OCI-M1 (cell line): ENCODE measurements at regions not wholly inside any gene's neighbourhood (a gene's known extent, or its start where the extent isn't known, plus 50 kb on each side); places are given as distances from the start of the nearest gene placed in this dataset.
"Not testable (repeated sequence)": the region's sequence is repeated elsewhere in the genome, so short reads cannot be mapped to it uniquely, and the experiment has no call there.

Experiments
- DNase-seq: peaks from one replicate; lab custom pipeline; 2025; lab: John Stamatoyannopoulos, UW

DNA sequence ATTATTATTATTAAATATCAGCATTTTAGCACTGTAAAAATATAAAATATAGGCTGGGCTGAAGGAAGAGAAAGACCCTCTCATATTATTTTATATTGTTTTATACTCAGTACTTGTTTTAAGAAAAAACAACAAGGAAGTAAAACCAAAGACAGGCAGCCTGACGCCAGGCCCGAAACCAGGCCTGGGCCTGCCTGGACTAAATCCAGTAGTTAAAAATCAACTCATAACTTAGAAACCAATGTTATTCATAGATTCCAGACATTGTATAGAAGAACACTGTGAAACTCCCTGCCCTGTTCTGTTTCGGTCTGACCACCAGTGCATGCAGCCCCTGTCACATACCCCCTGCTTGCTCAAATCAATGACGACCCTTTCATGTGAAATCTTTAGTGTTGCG lies 420.1 kb upstream of the PABPC4L start:
- DNase-seq: not testable (repeated sequence)

DNA sequence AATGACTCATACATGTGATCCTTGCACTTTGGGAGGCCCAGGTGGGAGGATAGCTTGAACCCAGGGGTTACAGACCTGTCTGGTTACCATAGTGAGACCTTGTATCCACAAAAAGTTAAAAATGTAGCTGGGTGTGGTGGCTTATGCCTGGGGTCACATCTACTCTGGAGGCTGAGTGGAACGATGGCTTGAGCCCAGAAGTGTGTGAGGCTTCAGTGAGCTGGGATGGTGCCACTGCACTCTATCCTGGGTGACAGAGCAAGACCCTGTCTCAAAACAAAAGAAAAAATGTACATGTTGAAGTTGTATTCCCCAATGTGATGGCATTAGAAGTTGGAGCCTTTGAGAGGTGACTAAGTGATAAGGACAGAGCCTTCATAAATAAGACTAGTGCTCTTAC lies 409.4 kb upstream of the PABPC4L start:
- no peak for DNase-seq

DNA sequence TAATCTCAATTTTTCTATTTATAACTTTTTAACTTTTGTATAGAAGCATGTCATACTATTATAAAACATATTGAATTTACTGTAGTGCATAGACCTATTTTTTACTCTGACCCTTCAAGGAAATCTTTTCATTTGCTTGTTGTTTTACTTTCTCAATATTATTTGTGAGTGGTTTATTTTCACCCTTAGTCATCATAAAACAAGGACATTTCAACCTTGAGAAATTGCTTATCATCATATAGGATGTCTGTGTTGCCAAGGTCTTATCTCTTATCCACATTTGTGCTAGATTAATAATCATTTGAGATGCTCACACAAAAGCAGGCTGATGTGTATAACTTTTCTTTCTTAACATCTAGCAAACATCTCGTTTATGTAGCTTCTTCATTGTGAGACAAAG lies 408.6 kb upstream of the PABPC4L start:
- no peak for DNase-seq

DNA sequence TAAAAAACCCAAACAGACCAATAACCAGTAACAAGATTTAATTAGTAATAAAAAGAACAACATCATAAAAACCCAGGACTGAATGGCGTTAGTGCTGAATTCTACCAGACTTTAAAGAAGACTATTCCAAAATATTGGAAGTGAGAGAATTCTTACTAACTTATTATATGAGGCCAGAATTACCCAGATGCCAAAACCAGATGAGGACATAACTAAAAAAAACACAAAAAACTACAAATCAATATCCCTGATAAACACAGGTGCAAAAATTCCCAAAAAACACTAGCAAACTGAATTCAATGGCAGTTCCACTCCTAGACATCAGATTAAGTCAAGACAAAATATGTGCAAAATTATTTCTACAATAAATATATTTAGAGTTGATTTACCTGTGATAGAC lies 400.1 kb upstream of the PABPC4L start:
- no peak for DNase-seq

DNA sequence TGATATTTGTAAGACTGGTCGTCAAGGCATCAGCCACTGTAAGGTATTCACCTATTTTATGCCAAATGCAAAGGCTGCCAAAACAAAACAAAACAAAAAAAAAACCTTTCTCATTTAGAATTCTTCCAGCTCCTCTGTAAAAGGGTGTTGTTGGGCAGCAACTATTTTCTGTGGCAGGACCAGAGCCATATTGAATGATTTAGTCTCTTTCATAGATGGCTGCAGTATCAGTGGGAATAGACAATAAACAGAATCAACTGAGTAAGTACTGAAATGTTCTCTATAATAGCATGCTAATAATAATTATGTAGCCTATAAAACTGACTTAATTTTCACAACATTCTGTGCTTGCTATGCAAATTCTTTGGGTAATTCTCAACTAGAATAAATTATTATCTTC lies 389.7 kb upstream of the PABPC4L start:
- no peak for DNase-seq

DNA sequence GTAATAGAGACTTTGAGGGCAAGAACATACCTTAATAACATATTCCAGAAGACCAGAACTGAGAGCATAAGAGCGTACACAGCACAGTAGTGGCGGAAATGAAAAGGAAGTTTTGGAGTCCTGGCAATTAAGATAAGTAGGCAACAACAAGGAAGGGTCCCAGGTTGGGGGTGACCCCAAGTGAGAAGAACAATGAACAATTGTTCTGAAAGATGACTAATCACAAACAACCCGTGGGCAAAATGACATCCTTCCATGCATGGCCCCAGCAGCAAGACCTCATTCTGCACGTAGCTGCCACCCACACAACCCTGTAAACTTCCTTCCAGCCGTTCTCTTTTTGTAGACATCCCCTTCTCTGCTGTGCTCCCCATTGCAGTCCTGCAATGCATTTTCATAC lies 384.4 kb upstream of the PABPC4L start:
- no peak for DNase-seq

DNA sequence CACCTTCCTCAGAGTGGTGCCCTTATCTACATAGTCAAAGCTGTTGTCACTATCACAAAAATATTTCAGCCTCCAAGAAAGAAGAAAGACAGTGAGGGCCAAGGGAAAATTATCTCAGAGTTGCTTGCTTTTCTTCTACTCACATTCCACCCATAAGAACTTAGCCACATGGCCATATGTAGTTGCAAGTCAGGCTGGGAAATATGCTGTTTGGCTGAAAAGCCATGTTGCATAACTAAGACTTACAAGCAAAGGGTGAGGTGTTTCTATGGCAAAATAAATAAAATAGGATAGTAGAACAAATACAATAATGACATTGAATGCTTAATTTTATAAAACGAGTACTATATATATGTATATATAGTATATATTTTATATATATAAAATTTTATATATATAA lies 365.9 kb upstream of the PABPC4L start:
- DNase-seq: peak; percentile 26

DNA sequence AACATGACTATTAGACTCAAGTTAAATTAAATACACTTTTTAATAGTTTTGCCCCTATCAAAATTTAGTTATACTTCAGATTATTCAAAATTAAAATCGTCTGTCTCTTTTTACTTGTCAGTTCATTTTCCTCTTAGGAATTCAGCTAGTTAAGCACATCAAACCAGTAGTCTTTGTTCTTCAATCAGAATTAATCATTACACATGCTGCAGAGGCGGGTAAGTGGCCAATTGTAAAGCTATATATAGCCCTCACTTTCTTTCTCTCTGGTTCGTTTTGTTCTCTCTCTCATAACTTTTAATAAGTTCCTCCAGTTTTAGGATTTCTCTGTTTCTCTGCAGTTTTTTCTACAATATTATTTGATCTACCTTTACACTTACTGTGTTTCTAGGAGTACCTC lies 359.1 kb upstream of the PABPC4L start:
- no peak for DNase-seq

DNA sequence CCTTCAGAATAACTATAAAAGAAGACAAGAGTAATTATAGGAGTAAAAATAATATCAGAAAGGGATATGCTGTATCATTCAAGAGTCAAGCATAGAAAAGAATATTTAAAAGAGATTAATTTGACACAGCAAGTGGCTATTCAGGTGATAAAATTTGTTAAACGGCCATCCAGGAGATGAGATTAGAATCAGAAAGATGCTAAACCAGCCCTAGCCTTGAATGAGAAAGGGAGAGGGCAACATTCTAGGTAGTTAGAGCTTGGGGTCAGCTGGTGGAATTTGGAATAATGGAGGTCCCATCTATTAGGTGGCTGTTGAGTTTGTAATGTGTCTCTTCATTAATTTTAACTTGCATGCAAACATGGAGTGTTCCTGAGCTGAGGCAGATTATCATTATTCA lies 350.5 kb upstream of the PABPC4L start:
- DNase-seq: no peak

DNA sequence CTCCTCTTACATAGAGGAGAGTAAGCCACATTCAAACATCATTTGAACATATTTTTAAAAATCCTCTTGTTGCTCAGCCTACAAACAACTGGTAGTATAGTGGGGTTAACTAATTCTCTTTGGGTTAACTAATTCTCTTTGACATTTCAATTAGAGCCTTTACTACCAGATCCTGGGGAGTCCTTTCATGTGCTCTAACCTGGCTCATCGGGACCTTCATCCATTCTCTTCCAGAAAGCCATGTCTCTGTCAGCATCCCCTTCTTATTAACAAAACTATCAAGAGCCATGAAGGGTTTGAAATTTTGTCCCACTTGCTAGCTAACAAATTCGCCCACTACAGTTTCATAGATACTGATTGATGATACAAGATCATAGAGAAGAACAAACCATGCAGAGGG lies 349.8 kb upstream of the PABPC4L start:
- DNase-seq: no peak

DNA sequence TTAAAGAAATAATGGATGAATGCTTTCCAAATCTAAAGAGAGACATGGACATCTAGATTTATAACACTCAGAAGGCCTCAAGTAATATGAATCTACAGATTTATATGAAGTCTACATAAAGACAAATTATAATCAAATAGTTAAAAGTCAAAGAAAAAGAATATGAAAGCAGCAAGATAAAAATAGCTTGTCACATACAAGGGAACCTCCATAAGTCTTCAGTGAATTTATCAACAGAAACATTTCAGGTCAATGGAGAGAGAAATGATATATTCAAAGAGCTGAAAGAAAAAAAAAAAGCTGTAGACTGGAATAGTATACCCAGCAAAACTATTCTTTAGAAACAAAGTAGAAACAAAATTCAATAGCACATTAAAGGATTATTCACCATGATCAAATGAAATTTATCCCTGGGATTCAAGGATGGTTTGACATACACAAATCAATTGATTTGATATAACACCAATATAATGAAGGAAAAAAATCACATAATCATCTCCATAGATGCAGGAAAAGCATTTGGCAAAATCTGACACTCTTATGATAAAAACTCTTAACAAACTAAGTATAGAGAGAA lies 346.6 kb upstream of the PABPC4L start:
- no peak for DNase-seq

DNA sequence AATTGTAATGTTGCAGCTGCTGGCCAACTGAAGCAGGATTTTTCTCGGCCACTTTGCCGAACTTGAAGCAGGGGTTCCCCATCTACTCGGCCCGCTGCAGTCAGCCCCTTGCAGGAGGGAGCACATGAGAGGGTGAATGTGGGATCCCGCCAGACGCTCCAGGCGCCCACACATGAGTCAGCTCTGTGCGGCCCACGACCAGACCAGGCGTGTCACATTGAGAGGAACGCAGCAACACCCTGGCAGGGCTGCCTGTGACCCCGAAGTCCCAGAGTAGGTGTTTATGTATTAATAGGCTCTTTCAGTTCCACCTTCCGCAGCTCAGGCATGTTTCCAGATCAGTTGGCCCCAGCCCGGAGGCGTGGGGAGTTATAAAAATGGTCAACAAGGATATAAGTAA lies 344.7 kb upstream of the PABPC4L start:
- no peak for DNase-seq

DNA sequence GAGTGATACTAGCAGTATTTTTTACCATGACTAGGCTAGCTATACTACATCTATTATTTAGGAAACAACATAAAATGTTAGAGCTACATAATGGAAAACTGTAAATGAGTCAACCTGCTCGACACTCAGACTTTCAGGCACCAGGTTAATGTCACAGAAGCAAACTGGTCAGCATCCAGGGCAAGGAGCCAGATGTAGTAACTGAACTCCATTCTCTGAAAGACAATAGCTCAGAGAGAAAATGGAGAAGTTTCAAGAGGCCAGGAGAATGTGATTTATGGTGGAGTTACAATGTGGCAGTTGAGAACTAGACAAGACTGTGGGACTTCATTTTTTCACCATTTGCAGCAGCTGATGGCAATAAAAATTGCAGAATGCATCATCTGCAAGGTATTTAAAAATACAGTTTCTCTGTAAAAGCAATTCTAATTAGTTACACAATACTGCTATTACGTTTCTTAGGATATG lies 342.7 kb upstream of the PABPC4L start:
- DNase-seq: peak; percentile 49

DNA sequence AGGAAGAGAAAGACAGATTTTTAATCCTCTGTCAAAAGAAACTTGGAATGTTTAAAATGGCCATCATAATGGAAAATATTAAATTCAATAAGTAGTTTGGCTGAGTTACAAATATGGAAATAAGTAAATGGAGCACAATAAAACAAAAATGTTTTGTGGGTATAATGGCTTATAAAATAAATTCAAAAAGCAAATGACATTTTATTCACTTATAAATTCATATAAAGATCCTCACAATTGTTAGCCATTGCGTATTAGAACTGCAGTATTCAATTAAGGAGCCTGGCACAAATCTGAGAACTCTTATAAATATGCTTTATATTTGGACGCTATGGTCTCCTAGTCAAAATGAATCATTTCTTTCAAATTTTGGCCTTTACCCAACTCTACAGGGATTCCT lies 339.0 kb upstream of the PABPC4L start:
- no peak for DNase-seq

DNA sequence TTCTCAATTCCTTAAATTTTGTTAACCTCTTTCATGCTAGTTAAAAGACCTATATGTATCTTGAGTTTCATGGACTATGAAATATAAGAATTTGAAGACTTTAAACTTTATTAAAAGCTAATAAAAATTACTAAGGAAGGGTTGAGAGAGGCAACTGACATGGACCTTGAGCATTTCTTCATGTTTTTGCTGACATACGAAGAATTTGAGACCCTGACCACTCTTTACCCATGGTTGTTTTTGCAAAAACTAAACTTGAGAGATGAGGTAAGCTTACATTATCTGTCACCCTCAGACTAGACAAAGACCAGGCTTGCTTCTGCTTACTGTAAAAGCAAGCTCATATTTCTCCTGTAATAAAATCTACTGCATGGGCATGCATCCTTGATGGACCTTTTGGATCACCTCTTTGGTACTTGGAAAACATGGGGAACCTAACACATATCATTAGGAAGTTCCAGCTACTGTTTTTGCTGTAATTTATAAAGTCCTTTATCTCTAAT lies 338.2 kb upstream of the PABPC4L start:
- DNase-seq: no peak

DNA sequence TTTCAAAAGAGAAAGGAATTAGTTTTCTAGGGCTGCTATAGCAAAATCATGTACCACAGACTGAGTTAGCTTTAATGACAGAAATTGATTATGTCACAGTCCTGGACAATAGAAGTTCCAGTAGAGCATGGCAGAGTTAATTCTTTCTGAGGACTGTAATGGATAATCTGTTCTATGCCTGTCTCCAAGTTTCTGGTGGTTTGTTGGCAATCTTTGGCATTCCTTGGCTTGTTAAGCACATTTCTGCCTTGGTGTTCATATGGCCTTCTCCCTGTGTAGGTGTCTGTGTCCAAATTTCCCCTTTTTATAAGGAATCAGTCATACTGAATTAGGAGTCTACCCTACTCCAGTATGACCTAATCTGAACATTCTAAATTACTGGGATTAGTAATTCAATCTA lies 336.1 kb upstream of the PABPC4L start:
- no peak for DNase-seq

DNA sequence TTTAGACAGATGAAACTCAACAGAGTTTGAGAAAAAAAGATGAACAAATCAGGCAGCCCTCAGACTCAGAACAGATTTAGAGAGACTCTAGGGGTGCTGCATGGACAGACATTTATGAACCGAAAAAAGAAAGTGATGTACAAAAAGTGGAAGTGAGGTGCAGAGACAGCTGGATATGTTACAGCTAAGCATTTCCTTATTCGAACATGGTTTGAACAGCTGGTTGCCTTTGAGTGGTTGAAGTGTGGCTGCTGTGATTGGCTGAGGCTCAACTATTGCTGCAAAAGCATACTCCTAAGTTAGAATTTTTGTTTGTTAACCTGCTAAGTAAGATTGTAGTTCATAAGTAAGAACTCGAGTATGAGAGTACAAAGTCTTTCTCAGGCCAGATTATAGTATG lies 331.5 kb upstream of the PABPC4L start:
- peak; percentile 16 for DNase-seq

DNA sequence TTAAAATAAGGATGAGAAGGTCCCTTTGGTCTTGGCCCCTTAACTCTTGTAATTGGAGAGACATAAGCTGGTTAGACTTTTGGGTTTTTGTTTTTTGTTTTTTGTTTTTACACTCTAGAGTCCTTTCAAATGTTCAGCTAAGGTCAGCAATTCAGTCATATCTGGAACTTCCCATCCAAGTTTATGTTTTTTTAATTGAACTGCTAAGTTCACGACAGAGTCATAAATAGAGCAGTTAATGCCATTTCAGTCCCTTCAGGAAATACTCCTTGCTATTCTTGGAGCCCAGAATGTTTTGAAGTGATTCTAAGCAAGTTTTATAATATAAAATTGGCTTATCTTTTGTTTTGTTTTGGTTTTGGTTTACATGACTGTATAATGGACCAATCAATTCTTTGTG lies 329.4 kb upstream of the PABPC4L start:
- no peak for DNase-seq

DNA sequence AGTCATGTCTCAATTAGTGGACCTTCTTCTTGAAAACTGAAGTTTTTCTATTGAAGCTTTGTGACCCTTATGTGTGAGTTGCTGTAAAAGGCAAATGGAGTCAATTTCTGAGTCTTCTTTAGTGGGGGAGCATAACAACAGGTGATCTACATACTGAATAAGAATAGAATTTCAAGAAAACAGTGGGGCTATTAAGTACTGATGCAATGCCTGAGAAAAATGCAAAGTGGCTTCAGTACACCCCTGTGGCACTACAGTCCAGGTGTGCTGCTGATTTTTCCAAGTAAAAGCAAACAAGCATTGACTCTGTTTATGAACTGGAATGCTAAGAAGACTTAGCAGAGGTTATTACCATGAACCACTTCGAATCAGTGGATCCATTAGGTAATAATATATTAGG lies 328.0 kb upstream of the PABPC4L start:
- DNase-seq: no peak

DNA sequence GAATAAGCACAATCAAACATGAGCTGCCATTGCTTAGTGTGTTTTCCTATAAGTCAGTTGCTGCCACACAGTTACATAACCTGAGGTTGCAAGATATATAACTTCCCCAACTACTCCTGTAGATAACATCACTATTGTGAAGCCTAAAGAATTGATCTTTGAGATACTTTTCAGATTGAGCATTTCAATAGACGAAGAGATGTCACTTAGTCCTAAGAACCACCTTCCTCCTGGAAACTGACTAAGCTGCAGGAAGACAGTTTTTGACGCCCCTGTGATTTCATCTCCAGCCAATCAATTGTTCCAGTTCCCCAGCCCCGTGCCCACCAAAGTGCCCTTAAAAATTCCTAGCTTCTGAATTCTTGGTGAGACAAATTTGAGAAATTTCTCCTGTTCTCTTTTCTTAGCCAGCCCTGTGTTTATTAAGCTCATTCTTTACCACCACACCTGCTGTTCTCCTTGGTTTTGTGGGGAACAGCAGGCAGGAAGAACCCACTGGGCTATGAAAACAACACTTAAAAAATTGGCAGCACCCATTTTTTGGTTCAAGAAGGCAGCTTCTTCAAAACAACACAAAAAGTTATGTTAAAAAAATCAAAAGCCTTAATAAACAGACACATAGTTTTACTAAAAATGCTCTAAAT lies 317.1 kb upstream of the PABPC4L start:
- DNase-seq: no peak

DNA sequence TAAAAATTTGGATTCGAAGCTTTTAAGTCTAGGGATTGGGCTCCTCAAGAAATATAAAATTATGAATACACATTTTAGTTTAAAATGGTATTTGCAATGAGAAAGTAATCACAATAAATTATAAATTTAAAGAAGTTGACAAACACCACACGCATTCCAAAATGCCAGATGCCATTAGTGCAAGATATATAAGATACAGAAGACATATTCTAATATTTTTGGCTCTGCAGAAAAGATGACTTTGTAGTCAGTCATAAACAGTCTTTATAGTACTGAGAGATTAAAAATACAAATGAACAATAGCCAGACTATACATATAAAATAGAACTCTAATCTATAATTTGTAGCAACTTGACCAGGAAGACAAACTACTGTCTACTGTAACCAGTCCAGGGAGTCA lies 309.0 kb upstream of the PABPC4L start:
- no peak for DNase-seq

DNA sequence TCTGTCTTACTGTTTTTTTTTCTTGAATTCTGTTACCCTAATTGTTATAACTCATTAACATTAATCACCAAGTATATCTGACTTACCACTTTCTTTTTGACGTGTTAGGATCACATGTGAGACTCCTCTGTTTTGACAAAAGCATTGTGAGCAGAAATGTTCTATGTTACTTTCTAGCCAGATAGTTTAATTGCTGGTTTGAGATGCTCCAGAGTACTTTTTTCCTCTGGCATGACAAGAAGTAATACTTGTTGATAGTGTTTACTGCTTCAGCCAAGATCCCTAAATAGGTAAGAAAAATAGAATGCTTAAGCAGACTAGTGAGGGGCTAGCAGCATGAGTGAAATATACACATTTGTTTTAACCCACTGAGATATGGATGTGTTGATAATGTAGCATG lies 303.9 kb upstream of the PABPC4L start:
- DNase-seq: no peak

DNA sequence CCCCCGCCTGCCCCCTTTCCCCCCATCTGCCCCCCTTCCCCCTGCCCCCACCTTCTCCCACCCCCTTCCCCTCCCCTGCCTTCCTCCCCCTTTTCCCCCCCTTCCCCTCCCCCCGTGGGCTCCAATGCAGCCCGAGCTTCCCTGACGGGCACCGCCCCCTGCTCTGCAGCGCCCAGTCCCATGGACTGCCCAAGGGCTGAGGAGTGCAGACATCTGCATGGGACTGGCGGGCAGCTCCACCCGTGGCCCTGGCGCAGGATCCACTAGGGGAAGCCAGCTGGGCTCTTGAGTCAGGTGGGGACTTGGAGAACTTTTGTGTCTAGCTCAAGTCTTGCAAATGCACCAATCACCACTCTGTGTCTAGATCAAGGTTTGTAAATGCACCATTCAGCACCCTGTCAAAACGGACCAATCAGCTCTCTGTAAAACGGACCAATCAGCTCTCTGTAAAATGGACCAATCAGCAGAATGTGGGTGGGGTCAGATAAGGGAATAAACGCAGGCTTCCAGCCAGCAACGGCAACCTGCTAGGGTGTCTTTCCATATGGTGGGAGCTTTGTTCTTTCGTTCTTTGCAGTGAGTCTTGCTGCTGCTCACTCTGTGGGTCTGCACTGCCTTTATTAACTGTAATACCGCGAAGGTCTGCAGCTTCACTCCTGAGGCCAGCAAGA lies 300.5 kb upstream of the PABPC4L start:
- no peak for DNase-seq

DNA sequence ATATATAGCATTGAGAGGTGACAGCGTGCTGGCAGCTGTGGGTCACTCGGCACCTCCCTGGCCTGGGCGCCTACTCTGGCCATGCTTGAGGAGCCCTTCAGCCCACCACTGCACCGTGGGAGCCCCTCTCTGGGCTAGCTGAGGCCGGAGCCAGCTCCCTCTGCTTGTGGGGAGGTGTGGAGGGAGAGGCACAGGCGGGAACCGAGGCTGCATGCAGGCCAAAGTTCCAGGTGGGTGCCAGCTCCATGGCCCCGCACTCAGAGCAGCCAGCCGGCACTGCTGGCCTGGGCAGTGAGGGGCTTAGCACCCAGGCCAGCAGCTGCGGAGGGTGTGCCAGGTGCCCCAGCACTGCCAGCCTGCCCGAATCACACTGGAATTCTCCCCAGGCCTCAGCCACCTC lies 299.9 kb upstream of the PABPC4L start:
- DNase-seq: not testable (repeated sequence)
